WTC11 (cell line): ENCODE measurements at regions not wholly inside any gene's neighbourhood (a gene's known extent, or its start where the extent isn't known, plus 50 kb on each side); places are given as distances from the start of the nearest gene placed in this dataset.

Experiments
- CREM ChIP-seq: sonication (generic); formaldehyde crosslinking; IDR thresholded peaks from 2 replicates; pipeline ENCODE4 v1.8.1; 2022; ENCODE audit warnings: mild to moderate bottlenecking, missing genetic modification reagents, moderate library complexity
- SP1 ChIP-seq: sonication (generic); formaldehyde crosslinking; conservative IDR thresholded peaks from 2 replicates; pipeline ENCODE4 v1.8.1; 2022; ENCODE audit warnings: missing genetic modification reagents
- ZNF317 ChIP-seq: sonication (generic); formaldehyde crosslinking; IDR thresholded peaks from 2 replicates; pipeline ENCODE4 v1.8.1; 2023; ENCODE audit warnings: low read depth, mild to moderate bottlenecking, moderate library complexity, missing genetic modification reagents, borderline replicate concordance
- TF ChIP-seq, protein P1 (sequence below): fragments of 200-600 bp; IDR thresholded peaks from 2 replicates; pipeline ENCODE4 v1.8.0; 2022; ENCODE audit warnings: antibody characterized with exemption

DNA sequence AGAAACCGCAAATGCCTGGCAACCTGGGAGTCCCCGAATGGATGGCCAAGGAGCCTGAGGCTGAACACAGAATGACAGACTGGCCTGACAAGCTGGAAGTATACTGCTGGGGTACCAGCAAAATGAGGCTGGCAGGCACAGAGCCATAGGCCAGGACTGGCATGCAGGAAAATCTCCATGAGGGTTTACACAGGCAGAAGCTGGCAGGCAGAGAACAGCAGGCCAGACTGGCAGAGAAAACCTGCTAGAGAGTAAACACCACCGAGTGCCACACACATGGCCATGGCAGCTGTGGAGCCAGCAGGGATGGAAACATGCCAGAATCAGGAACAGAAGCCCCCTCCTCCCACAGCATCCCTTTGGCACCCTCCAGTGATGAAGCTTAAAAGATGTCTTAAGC lies 63.4 kb downstream of the CRPPA start:
- TF ChIP-seq SP1 (CRISPR knock-in tag) (no peak), CREM (CRISPR knock-in tag) (no peak), ZNF317 (CRISPR knock-in tag) (no peak)
- TF ChIP-seq, protein P1, sequence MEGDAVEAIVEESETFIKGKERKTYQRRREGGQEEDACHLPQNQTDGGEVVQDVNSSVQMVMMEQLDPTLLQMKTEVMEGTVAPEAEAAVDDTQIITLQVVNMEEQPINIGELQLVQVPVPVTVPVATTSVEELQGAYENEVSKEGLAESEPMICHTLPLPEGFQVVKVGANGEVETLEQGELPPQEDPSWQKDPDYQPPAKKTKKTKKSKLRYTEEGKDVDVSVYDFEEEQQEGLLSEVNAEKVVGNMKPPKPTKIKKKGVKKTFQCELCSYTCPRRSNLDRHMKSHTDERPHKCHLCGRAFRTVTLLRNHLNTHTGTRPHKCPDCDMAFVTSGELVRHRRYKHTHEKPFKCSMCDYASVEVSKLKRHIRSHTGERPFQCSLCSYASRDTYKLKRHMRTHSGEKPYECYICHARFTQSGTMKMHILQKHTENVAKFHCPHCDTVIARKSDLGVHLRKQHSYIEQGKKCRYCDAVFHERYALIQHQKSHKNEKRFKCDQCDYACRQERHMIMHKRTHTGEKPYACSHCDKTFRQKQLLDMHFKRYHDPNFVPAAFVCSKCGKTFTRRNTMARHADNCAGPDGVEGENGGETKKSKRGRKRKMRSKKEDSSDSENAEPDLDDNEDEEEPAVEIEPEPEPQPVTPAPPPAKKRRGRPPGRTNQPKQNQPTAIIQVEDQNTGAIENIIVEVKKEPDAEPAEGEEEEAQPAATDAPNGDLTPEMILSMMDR: no peak
